ENCODE measurements at regions not wholly inside any gene's neighbourhood (a gene's known extent, or its start where the extent isn't known, plus 50 kb on each side); places are given as distances from the start of the nearest gene placed in this dataset.

DNA sequence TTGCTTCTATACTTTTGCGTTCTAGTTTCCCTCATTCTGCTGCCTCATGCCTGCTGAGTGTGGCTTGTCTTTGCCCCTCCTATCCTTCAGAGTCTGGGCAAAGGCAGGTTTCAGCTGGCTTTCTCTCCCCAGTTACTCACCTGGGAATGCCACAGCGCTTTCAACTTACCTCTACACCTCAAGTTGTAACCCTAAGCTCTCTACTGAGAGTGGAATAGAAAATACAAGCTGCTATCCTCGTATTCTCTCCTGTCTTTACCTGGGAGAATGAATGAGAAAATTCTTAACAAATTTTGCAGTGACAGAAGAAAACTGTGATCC is 316.3 kb upstream of the KLF12 start:
- no peak for DNase-seq

GRCh38 chr13:74449811-74450524 is 315.8 kb upstream of the KLF12 start:
- no peak for DNase-seq

- no peak for DNase-seq
These were observed 310.8 kb upstream of the KLF12 start for GRCh38 chr13:74444864-74445479.

DNA sequence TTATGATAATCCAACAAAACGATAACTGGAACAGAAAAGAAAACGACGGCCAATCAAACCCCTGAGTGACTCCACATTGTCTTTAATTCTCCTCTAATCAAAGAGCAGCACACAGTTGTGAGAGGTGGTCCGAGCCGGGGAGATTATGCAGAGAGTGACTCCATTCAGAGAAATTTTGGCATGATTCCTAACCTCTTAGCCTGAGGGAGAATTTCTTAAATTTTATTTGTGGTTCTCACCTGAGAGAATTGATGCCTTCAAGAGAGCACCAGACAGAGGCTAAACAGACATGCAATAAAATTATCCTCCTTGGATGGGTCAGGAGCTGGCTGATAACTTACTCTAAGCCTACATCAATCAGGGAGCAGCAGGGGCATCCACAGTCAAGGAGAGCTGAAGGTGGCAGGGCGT is 310.0 kb upstream of the KLF12 start:
- DNase-seq = no peak

GRCh38 chr13:74443631-74444030 is 309.4 kb upstream of the KLF12 start:
- DNase-seq = no peak

- DNase-seq = no peak
These were observed 308.5 kb upstream of the KLF12 start for GRCh38 chr13:74442751-74443150.

GRCh38 chr13:74438901-74439300 is 304.7 kb upstream of the KLF12 start:
- no peak for DNase-seq

- DNase-seq = no peak
These were observed 300.6 kb upstream of the KLF12 start for GRCh38 chr13:74434782-74435181.

DNA sequence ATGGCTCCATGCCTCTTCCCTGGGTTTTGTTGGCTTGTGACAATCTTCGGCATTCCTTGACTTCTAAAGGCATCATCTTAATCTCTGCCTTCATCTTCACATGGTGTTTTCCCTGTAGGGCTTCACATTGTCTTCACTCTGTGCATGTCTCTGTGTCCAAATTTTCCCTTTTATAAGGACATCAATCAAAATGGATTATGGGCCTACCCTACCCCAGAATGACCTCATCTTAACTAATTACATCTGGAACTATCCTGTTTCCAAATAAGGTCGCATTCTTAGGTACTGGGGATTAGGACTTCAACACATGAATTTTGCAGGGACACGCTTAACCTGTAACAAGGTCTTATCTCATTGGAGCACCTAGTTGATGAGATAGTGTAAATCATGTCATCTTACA is 290.3 kb upstream of the KLF12 start:
- DNase-seq = no peak

- no peak for DNase-seq
These were observed 289.2 kb upstream of the KLF12 start for GRCh38 chr13:74423434-74423833.

- no peak for DNase-seq
These were observed 280.3 kb upstream of the KLF12 start for GRCh38 chr13:74414458-74414857.

GRCh38 chr13:74413482-74413881 is 279.3 kb upstream of the KLF12 start:
- no peak for DNase-seq

DNA sequence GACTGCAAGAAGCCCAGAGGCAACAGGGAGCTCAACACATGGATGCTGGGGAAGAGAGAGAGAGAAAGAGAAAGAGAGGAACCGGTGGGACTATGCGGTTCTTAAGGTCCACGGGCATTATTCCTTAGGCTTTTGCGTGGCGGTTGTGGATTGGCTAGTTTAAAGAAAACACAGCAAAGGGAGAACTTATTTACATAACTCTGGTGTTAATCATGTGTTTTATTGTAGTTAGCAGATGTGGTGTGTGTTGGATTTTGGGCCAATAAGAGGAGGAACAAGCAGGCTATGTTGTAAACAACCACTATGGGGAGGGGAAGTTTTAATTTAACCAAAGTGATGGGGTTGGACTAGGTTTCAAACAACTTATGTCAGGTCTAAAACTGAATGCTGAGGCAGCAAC is 275.3 kb upstream of the KLF12 start:
- no peak for DNase-seq

- no peak for DNase-seq
These were observed 272.2 kb upstream of the KLF12 start for GRCh38 chr13:74406420-74406819.

DNA sequence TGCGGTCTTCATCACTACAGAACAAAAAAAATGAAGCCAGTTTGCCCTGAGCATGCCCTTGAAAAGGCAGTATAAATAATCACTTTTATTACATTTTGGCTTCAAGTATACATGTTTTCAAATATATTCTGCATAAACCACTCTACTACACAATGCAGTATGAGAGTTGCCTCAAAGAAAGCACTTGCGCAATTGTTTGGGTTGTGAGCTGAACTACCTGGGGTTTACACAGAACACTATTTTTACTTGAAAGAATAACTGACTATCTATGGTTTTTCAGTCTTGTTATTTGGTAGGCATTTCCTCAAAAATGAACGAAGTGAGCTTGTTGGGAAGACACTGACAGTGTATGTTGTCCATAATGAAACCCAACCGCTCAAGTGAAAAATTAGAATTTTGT is 264.4 kb upstream of the KLF12 start:
- DNase-seq = no peak

- no peak for DNase-seq
These were observed 254.9 kb upstream of the KLF12 start for GRCh38 chr13:74389056-74389455.

- DNase-seq = no peak
These were observed 254.4 kb upstream of the KLF12 start for GRCh38 chr13:74388626-74389025.

DNA sequence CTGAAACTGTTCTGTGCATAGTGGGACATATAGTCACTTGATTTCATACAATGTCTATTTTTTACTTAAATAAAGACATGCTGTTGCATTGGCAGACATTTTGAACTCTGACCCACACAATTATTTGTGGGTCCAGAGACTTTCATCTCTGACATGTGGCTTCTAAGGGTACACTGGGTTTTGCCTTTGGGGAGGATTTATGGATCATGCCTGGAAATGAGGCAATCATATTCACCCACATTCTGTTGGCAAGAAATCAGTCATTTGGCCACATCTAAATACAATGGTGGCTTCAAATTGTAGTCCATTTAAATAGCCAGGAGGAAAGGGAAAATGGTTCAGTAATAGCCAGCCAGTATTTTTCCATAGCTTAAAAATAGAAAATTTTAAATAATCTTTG is 238.3 kb upstream of the KLF12 start:
- no peak for DNase-seq

DNA sequence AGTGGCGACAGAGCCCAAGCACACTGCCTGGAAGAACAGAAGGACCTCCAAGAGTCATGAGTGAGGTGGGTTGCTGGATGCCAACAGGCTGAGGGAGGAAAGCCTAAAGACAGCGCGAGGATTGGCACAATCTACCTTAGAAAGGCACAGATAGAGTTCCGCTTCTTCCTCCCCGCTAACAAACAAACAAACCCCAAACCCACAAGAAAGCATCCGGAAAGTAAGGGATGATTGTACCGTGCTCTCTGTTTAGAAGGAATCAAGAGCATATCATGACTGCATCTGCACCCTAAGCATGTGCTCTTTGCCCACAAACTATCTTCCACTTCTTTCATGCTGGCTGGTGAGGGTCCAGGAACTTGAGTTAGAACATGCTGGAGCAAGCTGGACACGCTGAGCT is 233.0 kb upstream of the KLF12 start:
- no peak for DNase-seq

GRCh38 chr13:74361274-74361673 is 227.1 kb upstream of the KLF12 start:
- no peak for DNase-seq

- no peak for DNase-seq
These were observed 212.8 kb upstream of the KLF12 start for GRCh38 chr13:74346960-74347359.

- no peak for DNase-seq
These were observed 204.1 kb upstream of the KLF12 start for GRCh38 chr13:74338341-74338740.

- DNase-seq = no peak
These were observed 202.3 kb upstream of the KLF12 start for GRCh38 chr13:74336546-74336945.

DNA sequence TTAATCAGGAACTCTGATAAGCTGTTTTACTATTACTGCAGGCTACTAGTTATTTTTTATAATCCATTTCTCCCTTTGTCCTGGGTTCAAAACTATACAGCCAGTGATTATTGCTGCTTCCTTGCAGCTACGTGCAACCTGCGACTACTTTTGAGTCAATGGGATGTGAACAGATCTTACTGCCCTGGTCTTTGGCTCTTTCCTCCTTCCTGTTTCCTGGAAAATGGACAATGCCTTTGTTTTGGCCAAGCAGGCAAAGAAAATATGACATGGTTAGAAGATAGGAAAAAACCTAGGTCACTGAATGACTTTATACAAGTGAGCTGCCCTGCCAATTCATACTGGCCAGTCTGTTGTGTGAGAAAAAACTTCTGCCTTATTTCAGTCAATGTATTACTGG is 201.2 kb upstream of the KLF12 start:
- DNase-seq = no peak

DNA sequence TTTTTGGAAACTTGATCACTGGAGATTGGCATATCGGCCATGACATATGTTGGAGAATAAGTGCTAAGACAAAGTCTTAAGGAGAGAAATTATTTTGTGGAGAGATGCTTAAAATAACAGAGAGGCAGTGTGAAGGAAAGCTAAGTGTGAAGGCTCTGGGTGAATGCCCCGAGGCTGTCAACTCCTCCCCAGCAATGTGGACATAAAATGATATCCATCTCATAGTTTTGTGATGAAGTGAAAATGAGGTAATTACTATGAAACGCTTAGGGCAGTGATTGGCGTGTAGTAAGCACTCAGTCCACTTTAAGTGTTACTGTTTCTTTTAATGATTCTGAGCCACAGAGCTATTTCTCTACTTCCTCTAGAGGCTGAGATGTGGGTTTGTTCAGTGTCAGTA is 195.8 kb upstream of the KLF12 start:
- DNase-seq = no peak
